Hematopoietic multipotent progenitor cell treated with erythropoietin and hydrocortisone succinate and interleukin-3 and kit ligand, for 15 days (in vitro differentiated cells): ENCODE measurements at regions not wholly inside any gene's neighbourhood (a gene's known extent, or its start where the extent isn't known, plus 50 kb on each side); places are given as distances from the start of the nearest gene placed in this dataset.
A peak's percentile ranks its signal among the peaks of the same experiment; 100 is the strongest.

ENCODE experiments used
- DNase-seq: peaks from one replicate; pipeline ENCODE4 v3.0.0-alpha.2; 2015; ENCODE audit warnings: low spot score

DNA sequence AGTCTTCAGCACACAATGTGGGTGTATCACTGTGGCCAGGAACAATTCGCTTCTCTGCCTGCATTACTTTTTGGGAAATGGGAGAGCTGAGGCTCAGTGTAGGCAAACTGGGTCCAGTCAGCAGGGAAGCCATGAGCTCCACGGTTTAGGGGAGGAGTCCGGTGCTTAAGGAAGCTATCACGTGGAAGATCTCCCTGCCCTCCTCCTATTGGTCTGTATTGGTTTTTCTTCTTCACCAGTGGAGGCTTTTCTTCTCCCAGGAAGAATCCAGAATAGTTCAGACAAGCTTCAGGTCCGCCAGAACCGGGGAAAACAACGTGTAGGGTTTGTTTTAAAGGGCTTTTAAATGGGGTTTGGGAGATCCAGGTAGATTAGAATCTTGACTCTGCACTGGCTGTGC, 156.2 kb upstream of the CAMK1G start:
- no peak for DNase-seq

DNA sequence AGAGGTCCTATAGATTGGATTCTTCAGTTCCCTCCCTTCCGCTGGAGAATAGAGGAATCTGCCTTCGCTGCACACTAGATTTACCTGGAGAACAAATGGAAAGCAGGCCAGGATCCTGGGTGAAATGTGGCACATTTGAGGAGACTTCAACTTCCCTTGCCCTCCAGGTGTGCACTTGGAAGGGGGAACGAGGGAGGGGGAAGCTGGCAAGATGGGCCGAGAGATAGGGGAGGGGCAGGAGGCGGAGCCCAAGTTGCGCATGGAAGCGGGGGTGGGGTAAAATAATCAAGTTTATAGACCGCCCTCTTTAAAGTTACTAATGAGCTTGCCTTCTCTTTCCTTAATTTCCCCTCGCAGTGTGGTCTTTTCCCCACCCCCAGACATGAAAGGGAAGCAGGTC, 155.7 kb upstream of the CAMK1G start:
- DNase-seq: no peak

DNA sequence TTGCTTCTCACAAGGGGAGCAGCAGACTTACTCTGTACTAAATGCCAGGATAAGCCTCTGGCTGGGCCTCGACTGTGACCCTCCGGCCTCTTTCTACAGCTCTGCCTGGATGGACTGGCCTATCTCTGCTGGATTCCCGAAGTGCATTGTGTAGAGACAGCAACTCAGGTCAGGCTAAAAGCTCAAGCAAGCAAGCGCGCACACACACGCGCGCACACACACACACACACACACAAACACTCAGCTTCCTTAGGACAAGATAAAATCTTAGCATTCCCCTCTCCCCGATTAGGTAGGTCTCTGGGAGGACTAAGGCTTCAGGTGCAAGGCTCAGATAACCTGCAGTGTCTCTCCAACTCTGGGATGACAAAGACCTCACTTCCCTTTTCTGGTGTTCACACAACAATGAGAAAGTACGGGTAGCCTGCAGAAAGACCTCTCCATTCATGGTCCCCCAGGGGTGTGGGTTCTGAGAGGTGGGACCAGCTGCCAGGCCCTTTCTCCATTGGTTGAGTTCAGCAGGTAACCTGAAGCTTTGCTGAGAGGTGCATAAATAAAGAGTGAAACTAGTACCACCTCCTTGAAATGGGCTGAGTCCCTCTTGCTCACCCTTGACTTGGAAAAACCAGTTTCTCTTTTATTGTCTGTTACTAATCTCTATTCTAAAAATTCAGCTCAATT, 155.1 kb upstream of the CAMK1G start:
- DNase-seq: no peak

DNA sequence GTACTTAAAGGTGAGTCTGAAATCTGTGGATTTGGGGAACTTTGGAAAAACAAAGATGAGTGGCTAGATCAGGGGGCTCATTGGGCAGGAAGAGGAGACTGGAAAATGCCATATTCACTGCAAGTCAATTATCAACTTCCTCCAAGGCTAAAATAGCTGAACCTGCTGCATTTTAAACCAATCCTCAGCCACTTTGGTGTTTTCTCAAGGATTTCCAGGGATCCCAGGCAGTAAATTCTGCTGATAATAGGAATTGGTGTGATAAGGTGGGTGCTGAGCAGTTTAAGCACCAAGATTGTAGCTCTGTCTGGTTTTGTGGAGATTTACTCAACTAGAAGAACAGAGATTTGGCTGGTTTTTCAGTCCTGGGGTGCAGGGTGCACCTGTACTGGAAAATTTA, 153.9 kb upstream of the CAMK1G start:
- DNase-seq: no peak

DNA sequence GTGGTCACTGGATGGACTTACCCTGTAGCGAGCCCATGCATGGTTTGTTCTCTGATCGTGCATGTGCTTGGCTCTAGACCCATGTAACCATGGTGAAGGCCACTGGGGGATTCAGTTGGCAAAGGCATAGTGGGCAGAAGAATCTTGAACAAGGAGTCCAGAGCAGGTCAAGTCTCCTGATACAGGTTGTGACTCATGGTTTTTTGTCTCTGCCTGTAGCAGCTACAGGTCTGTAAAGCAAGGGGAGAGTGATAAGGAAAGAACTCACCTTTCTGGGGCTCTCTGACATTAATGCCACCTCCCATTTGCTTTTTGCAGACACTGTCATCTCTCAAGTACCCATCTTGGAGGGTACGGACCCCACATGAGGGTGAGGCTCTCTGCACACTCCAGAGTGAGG, 153.4 kb upstream of the CAMK1G start:
- DNase-seq: no peak

DNA sequence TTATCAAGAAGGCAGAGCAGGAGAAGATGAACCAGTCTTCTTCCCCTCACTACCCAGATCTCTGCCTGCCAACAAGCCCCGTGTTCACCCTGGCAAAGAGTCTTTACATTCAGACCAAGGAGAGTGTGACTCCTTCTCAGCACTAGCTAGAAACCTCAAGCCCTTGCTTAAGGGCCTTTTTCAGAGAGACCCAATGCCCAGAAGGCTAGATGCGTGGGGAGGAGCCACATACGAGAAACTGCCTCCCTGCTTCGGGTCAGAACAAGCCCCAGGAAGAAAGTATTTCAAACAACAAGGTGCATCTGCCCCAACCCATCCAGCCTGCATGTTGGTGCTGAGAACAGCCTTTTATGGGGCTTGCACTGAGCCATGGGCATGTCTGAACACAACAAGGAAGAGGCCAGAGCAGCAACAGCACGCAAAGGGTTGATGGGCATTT, 152.7 kb upstream of the CAMK1G start:
- no peak for DNase-seq

DNA sequence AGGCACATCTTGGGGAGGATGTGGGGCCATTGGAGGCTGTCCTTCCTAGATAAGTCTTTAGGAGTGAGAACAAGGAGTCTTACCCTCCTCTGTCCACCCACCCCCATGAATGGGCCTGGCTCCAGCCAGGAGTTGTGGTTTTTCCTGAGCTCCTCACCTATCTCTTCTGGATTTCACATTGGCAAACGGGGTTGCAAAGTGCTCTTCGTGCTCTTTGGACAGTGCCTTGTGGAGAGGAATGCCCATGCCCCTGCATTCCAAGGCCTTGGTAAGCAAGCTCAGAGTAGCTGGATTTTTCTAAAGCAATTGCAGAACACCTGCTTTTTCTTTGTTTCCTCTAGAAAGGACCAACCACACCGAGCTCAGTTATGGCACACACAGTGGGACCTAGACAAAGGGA, 152.1 kb upstream of the CAMK1G start:
- no peak for DNase-seq

DNA sequence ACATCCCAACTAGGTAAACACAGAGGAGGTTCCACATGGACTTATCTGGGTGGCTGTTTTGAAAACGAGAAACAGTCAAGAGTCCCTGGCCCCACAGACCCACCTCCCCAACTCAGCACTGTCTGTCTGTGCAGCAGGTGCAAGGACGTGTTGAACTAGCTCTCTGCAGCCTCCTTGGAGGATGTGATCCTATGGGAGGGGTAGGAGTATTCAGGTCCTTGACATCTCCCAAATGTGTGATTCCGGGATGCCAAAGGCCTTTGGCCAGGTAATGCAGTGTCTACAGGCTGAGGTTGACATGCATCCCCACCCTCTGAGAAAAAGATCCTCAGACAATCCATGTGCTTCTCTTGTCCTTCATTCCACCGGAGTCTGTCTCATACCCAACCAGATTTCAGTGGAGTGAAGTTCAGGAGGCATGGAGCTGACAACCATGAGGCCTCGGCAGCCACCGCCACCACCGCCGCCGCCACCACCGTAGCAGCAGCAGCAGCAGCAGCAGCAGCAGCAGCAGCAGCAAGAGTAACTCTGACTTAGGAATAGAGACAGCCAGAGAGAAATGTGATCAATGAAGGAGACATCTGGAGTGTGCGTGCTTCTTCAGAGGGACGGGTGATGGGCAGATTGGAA, 151.6 kb upstream of the CAMK1G start:
- no peak for DNase-seq

DNA sequence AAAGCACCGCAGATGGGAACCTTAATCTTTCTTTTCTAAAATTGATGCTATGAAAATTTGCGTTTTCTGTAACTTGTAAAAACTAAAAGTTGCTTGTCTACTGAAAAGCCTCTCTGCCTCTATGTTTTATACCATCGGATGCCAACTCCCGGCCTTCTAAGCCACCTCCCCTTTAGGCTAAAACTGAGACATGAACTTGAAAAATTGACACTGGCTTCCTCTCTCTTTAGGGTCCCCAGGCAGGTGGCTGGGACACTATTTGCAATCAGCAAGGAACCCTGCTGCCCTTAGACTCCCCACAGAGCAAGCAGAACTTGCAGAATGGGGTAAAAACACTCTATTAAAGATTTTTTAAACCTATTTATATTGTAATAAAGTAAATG, 151.1 kb upstream of the CAMK1G start:
- DNase-seq: no peak

DNA sequence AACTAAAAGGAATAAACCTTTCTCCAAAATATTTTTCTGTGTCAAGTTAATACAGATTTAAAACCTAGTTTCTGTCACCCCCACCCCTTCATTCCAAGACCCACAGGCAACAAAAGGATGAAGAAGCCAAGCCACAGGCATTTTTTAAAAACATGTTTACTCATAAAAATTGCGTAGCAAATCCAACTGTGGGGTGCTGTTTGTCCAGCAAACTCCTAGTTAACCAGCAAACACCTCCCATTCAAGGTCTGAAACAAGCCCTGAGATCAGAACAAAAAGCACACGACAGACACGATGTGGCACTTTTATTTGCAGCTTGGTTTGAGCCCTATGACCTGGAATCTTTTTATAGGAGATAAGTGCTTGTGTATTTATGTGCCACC, 149.9 kb upstream of the CAMK1G start:
- DNase-seq: no peak

DNA sequence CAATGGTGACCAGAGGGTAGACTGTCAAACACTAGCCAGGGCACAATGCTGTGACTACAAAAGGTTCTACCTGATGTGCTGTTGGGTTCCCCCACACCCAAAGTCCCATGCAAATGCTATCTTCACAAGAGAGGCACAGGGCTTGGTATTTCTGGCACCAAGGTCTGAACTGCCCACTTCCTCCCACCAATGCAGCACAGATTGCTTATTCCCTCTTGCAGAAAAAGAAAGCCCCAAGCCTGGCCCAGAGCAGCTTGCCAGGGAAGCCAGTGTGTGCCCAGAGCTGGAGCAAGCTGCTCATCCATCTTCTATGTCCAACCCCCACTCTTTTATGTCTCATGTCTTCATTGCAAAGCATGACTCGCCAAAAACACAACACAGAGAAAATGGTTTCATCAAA, 149.4 kb upstream of the CAMK1G start:
- DNase-seq: no peak

DNA sequence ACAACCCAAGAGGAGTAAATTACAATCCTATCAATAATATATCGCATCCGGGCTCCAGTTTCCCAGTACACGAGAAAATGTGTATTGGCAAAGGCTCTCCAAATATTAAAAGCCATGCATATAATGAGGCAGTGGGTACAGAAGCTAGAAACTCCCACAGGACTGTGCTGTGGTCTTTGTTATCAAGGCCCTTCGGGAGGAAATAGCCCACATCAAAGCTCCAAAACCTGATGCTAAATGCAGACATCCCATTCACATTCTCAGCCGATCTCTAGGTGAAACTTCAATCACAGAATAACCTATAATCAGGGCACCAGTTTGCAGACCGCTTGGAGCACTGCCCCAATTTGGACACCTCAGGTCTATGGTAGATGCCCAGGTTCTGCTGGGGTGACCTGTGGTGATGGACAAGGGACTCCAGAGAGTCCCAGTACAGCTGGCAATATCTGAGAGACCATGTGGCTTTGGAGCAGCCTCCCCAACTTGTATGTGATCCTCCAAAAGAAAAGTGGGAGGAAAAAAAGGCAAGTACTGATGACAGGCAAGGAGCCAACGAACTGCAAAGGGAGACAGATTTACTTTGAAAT, 148.8 kb upstream of the CAMK1G start:
- DNase-seq: no peak

DNA sequence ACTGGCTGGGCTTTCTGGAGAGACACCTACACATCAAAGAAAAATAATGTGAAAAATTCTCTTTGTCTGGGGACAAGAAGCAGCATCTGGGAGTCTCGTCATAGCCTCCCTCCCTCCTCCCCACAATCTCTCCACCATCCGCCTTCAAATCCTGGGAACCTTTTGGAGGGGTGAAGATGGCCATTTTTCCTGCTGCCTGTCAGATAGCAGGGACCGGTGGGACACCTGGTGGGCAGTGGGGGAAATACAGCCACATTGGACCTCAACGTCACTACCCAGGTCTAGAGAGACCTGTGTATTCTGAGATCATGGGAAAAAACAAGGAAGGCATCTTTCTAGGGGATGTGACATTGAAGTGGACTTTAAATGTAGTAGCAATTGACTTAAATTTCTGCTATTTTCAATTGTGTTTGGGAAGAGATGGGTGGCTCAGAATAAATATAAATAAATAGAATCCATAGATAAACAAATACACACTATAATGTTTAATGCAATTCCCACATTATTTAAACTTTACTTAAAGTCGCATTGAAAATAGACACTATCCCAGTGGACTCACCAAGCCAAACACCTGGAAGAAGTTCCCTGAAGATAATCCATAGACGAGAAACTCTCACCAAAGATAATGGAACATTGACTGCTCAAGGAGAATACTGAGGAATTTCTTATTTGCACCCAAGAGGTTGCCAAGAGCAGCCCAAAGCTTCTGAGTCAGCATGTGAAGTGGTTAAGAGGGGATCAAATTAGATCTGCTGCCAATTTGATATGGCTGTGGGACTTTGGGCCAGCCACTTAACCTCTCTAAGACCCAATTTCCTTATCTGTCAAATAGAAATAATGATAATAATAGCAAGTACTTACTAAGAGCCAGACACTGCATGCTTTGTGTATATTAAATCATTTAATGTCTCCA, 147.6 kb upstream of the CAMK1G start:
- DNase-seq: peak; percentile 25

DNA sequence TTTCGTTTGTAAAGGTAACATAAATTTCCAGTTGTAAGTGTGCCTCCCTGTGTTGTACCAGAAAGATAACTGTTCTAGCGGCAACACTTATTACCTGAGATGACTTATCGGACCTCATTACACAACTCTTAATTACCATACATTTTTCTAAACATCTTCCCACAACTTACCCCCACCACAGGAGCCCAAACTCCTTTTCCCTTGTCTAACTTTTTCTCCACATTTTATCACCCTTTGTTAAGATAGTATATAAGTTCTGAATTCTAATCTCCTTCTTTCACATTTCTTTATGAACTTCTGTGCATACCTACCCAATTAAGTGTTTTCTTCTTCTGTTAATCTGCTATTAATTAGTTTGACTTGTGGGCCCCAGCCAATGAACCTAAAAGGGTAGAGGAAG, 143.7 kb upstream of the CAMK1G start:
- no peak for DNase-seq

DNA sequence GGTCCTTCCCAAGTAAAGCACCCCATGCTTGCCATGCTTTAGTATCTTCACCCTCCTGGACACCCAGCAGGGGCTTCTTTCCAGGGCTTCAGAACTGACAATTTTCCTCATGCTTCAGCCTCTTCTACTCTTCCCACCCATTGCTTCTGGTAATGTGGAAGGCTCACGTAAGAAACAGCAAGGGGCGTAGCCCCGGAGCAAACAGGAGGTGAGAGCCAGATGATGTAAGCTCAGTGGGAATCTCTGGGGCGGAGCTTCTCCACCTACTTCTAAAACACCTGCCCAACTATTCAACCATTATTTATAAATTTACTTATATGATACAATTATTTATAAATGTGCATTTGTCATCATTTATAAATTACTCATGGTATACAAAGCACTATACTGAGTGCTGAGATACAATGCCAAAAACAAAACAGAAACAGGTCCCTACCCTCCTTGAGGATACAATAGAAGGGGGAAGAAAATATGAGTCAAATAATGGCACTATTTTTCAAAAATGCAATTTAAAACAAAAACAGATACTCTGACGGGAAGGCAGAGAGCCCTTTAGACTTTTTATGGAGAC, 140.1 kb upstream of the CAMK1G start:
- no peak for DNase-seq

DNA sequence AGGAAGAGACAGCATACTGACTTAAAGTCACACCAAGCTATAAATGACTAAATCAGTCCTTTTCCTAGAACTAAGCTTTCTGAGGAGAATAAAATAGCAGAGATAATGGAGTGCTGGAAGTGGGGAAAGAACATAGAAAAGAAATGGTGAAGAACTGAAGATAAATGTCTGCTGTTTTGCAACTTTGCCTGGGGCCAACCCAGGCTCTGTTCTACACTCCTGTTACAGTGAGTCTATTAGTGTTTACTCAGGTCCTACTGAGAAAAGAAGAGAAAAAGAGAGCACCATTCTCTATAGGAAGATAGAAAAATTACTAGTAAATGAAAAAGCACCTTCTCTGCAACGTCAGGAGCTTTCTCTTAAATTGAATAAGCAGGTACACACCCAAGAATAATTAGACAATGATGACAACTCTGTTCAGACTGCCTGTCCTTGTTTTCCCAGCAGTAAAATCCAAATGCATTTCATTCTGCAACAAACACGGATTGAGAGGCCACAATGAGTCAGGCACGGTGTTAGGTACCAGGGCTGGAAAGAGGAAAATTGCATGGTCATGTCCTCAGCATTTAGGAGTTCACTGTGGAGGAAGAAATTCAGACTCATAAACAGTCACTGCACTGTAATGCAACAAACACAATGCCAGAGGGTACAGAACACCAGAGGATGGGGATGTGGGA, 139.4 kb upstream of the CAMK1G start:
- DNase-seq: no peak

DNA sequence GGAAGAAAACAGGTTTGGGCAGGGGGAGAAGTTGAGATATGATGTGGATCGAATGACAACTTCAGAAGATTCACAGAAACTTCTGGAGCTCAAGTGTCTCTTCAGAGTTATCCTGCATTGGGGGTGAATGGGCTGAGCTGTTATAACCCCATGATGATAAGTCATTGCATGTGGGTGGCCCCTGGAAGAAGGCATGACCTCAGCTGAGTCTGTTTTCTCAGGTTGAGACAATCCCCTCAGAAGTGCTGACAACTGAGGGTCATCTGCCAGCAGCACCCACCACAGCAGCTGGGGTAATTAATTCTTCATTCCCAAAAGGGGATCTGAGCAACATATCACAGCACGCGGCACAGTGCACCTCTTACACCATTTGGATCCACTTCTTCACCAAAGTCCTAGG, 138.6 kb upstream of the CAMK1G start:
- no peak for DNase-seq

DNA sequence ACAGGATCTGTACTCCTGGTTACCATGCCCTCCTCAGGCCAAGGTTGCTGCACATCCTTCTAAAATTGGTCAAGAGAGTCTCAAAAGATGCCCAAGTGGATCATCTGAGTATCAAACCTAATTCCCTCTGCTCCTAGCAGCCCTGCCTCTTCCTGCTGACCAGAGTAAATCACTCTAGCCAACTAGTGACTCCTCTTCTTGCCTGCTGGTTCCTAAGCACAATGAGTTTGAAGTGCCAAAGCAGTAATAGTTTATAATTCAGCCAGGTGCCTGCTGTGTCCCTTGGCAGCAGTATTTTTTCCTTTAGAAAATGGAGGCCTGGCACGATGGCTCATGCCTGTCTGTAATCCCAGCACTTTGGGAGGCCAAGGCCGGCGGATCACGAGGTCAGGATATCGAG, 137.9 kb upstream of the CAMK1G start:
- DNase-seq: no peak

DNA sequence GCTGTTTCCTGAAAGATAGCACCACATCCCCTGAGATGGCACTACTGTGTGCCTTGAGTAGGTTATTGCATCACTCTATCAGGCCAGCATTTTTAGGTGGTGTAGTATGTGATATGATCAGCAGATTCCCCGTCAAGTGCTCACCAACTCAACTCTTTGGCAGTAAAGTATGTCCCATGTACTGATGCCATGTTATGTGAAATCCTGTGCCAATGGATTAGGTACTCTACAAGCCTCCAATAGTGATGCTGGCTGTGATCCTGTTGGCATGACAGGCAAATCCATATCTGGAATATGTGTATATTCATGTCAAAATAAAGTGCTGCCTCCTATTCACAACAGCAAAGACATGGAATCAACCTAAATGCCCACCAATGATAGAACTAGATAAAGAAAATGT, 137.2 kb upstream of the CAMK1G start:
- DNase-seq: no peak

DNA sequence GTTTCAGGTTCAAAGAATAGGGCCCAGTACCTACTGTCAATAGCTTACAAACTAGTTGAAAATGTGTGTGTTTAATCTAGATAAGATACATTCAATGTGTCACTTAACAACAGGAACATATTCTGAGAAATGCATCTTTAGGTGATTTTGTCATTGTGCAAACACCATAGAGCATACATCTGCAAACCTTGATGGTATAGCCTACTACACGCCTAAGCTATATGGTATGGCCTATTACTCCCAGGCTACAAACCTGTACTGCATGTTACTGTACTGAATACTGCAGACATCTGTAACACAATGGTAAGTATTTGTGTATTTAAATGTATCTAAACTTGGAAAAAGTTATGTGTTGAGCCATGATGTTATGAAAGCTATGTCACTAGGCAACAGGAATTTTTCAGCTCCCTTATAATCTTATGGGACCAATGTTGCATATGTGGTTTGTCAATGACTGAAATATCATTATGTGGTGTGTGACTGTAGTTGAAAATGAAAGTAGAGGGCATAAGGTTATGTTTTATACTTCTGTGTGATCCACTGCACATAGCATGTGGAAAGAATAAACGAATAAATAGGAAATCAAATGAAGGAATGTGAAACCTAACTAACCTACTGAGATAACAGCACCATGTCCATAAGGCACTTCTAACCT, 129.0 kb upstream of the CAMK1G start:
- DNase-seq: no peak

DNA sequence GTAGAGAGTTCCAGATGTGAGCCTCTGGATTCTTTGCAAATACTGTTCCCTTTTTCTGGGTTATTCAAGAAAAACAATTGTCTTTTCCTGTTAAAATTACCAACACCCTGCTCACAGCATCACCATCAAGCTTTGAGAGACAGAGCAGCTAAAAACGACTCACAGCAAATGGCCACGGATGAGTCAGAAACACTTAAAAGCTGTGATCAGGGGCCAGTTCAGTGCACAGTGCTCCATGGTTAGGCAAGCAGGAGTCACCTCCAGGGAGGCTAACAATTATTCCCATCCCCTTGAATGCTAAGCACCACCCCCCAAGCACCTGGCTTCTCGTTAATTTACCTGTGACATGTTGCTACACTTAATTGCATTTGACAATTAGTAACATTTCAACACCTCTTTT, 128.4 kb upstream of the CAMK1G start:
- DNase-seq: no peak
